ENCODE measurements at regions not wholly inside any gene's neighbourhood (a gene's known extent, or its start where the extent isn't known, plus 50 kb on each side); places are given as distances from the start of the nearest gene placed in this dataset.

- TF ChIP-seq, protein P1, sequence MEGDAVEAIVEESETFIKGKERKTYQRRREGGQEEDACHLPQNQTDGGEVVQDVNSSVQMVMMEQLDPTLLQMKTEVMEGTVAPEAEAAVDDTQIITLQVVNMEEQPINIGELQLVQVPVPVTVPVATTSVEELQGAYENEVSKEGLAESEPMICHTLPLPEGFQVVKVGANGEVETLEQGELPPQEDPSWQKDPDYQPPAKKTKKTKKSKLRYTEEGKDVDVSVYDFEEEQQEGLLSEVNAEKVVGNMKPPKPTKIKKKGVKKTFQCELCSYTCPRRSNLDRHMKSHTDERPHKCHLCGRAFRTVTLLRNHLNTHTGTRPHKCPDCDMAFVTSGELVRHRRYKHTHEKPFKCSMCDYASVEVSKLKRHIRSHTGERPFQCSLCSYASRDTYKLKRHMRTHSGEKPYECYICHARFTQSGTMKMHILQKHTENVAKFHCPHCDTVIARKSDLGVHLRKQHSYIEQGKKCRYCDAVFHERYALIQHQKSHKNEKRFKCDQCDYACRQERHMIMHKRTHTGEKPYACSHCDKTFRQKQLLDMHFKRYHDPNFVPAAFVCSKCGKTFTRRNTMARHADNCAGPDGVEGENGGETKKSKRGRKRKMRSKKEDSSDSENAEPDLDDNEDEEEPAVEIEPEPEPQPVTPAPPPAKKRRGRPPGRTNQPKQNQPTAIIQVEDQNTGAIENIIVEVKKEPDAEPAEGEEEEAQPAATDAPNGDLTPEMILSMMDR (IDR thresholded peaks at IDR 0.05; ENCODE audit: partially characterized antibody, unreplicated experiment): no peak
- no peaks in the 10 kb centered on the region for H3K4me1 Mint-ChIP-seq (ENCODE audit: low read depth, unreplicated experiment)
- H3K9me3 Mint-ChIP-seq (ENCODE audit: unreplicated experiment): no peaks in the 10 kb centered on the region
- no peak overlapping the region for H3K27ac Mint-ChIP-seq (ENCODE audit: unreplicated experiment)
- H3K36me3 Mint-ChIP-seq (ENCODE audit: unreplicated experiment): no peaks in the 10 kb centered on the region
- H3K4me3 Mint-ChIP-seq (ENCODE audit: unreplicated experiment): no peak overlapping the region
- no peaks in the 10 kb centered on the region for H3K27me3 Mint-ChIP-seq (ENCODE audit: unreplicated experiment)
- no peak for DNase-seq
Measured at GRCh38 chr12:83225806-83226205, 539.1 kb downstream of the TMTC2 start.

GRCh38 chr12:83224012-83224411 lies 537.3 kb downstream of the TMTC2 start:
- Mint-ChIP-seq H3K36me3 (ENCODE audit: unreplicated experiment) (no peaks in the 10 kb centered on the region), H3K27ac (ENCODE audit: unreplicated experiment) (no peak overlapping the region), H3K27me3 (ENCODE audit: unreplicated experiment) (no peaks in the 10 kb centered on the region), H3K4me1 (ENCODE audit: low read depth, unreplicated experiment) (no peaks in the 10 kb centered on the region), H3K4me3 (ENCODE audit: unreplicated experiment) (no peak overlapping the region), H3K9me3 (ENCODE audit: unreplicated experiment) (no peaks in the 10 kb centered on the region)
- TF ChIP-seq, protein P1 (IDR thresholded peaks at IDR 0.05; ENCODE audit: partially characterized antibody, unreplicated experiment): no peak
- DNase-seq: no peak

DNA sequence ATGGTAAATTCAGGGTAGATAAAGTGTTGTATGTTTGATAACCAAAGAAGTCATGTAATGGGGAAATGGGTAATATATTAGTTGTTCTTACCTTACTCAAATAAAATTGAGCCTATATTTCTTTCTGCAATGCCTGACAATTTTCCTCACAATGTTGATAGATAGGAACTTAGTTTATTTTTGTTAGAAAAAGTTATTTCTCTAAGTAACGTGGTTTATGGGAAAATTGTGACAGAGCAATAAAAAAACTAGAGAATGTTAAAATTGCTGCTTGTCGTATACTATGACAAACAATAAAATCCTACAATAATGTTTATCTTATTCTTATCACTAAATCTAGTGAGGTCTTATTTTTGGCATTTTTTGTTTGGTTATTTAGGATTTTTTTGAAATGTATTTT lies 534.1 kb downstream of the TMTC2 start:
- no peak for DNase-seq
- TF ChIP-seq, protein P1 (IDR thresholded peaks at IDR 0.05; ENCODE audit: partially characterized antibody, unreplicated experiment): no peak
- H3K4me3 Mint-ChIP-seq (ENCODE audit: unreplicated experiment): no peak overlapping the region
- no peaks in the 10 kb centered on the region for H3K27me3 Mint-ChIP-seq (ENCODE audit: unreplicated experiment)
- no peak overlapping the region for H3K27ac Mint-ChIP-seq (ENCODE audit: unreplicated experiment)
- H3K9me3 Mint-ChIP-seq (ENCODE audit: unreplicated experiment): no peaks in the 10 kb centered on the region
- H3K4me1 Mint-ChIP-seq (ENCODE audit: low read depth, unreplicated experiment): no peaks in the 10 kb centered on the region
- H3K36me3 Mint-ChIP-seq (ENCODE audit: unreplicated experiment): no peaks in the 10 kb centered on the region

GRCh38 chr12:83216230-83216629 lies 529.5 kb downstream of the TMTC2 start:
- no peak for DNase-seq
- no peaks in the 10 kb centered on the region for H3K36me3 Mint-ChIP-seq (ENCODE audit: unreplicated experiment)
- H3K9me3 Mint-ChIP-seq (ENCODE audit: unreplicated experiment): no peaks in the 10 kb centered on the region
- no peak overlapping the region for H3K27ac Mint-ChIP-seq (ENCODE audit: unreplicated experiment)
- no peaks in the 10 kb centered on the region for H3K4me1 Mint-ChIP-seq (ENCODE audit: low read depth, unreplicated experiment)
- TF ChIP-seq, protein P1 (IDR thresholded peaks at IDR 0.05; ENCODE audit: partially characterized antibody, unreplicated experiment): no peak
- no peak overlapping the region for H3K4me3 Mint-ChIP-seq (ENCODE audit: unreplicated experiment)
- peaks cover 1% of the 10 kb centered on the region for H3K27me3 Mint-ChIP-seq (ENCODE audit: unreplicated experiment)

GRCh38 chr12:83214185-83214584 lies 527.5 kb downstream of the TMTC2 start:
- TF ChIP-seq, protein P1 (IDR thresholded peaks at IDR 0.05; ENCODE audit: partially characterized antibody, unreplicated experiment): no peak
- DNase-seq: no peak
- Mint-ChIP-seq H3K4me1 (ENCODE audit: low read depth, unreplicated experiment) (no peaks in the 10 kb centered on the region), H3K36me3 (ENCODE audit: unreplicated experiment) (no peaks in the 10 kb centered on the region), H3K4me3 (ENCODE audit: unreplicated experiment) (no peak overlapping the region), H3K27me3 (ENCODE audit: unreplicated experiment) (peaks cover 1% of the 10 kb centered on the region), H3K9me3 (ENCODE audit: unreplicated experiment) (no peaks in the 10 kb centered on the region), H3K27ac (ENCODE audit: unreplicated experiment) (no peak overlapping the region)

Measured in glutamatergic neuron (in vitro differentiated cells).